ENCODE measurements at regions not wholly inside any gene's neighbourhood (a gene's known extent, or its start where the extent isn't known, plus 50 kb on each side); places are given as distances from the start of the nearest gene placed in this dataset.

DNA sequence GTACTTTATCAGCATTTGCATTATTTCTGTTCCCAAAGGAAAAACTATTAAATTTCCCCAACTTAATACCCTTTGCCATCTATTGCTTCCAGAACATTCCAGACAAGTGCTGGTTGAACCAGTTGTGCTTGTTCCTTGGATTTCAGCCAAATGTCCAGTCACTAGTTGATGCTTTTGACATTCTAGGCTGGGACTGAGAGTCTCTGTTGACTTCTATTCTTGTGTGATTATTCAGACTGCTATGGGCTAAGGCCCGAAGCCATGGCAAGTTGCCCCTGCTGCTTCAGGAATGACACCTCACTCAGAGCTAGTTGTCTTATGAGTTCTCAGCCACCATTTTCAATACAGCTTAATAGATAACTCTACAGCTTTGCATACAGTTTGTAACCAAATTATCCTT, 458.1 kb upstream of the ARGLU1 start:
- Histone ChIP-seq H3K27ac (ENCODE audit: low read depth, low read length) (no peak overlapping the region), H3K9me2 (replicated peaks; ENCODE audit: insufficient read depth, low read length) (no peaks in the 10 kb centered on the region), H3K4me3 (ENCODE audit: insufficient read depth, low read length, poor library complexity, severe bottlenecking) (no peak overlapping the region), H3F3A (ENCODE audit: insufficient read depth) (no peaks in the 10 kb centered on the region), H3K27me3 (ENCODE audit: low read length) (no peaks in the 10 kb centered on the region), H3K4me2 (ENCODE audit: low read depth, low read length, poor library complexity, severe bottlenecking) (no peak overlapping the region), H3K36me3 (ENCODE audit: low read length) (no peaks in the 10 kb centered on the region), H3K79me2 (ENCODE audit: insufficient read depth, low read length) (no peaks in the 10 kb centered on the region), H3K9me3 (ENCODE audit: insufficient read depth, low read length) (no peaks in the 10 kb centered on the region), H3K9ac (ENCODE audit: low read length) (no peak overlapping the region), H2AFZ (ENCODE audit: low read depth, low read length, severe bottlenecking) (no peak overlapping the region), H4K20me1 (ENCODE audit: low read depth, low read length) (no peaks in the 10 kb centered on the region)
- TF ChIP-seq, protein P1, sequence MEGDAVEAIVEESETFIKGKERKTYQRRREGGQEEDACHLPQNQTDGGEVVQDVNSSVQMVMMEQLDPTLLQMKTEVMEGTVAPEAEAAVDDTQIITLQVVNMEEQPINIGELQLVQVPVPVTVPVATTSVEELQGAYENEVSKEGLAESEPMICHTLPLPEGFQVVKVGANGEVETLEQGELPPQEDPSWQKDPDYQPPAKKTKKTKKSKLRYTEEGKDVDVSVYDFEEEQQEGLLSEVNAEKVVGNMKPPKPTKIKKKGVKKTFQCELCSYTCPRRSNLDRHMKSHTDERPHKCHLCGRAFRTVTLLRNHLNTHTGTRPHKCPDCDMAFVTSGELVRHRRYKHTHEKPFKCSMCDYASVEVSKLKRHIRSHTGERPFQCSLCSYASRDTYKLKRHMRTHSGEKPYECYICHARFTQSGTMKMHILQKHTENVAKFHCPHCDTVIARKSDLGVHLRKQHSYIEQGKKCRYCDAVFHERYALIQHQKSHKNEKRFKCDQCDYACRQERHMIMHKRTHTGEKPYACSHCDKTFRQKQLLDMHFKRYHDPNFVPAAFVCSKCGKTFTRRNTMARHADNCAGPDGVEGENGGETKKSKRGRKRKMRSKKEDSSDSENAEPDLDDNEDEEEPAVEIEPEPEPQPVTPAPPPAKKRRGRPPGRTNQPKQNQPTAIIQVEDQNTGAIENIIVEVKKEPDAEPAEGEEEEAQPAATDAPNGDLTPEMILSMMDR (IDR thresholded peaks at IDR 0.05; ENCODE audit: insufficient read depth, low read length, poor library complexity, severe bottlenecking), result no peak
- TF ChIP-seq EZH2phosphoT487 (conservative IDR thresholded peaks at IDR 0.05; ENCODE audit: low read length), result no peak

- H3K27ac ChIP-seq (ENCODE audit: low read depth, low read length), result no peak overlapping the region
- H3F3A ChIP-seq (ENCODE audit: insufficient read depth), result no peaks in the 10 kb centered on the region
- TF ChIP-seq EZH2phosphoT487 (conservative IDR thresholded peaks at IDR 0.05; ENCODE audit: low read length), result no peak
- TF ChIP-seq, protein P1 (IDR thresholded peaks at IDR 0.05; ENCODE audit: insufficient read depth, low read length, poor library complexity, severe bottlenecking), result no peak
These were observed 455.4 kb upstream of the ARGLU1 start for GRCh38 chr13:107023335-107023734.

DNA sequence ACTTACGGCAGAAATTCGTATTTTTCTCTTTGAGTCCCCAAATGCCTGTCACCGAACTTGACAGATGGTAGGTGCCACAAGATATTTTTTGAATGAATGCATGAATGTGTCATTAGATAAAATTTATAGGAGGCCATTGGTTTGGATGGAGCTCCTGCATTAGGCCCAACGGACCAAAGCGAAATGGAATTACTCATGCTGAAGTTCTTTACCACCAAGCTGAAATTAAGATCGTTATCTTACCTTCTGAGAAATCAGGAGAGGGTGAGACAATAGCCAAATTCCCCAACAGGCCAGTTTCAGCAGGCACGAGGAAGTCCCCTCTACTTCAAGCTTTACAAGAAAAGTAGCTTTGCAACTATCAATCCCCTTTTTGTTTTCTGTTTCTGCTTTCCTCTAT, 452.5 kb upstream of the ARGLU1 start:
- Histone ChIP-seq H3K9me2 (replicated peaks; ENCODE audit: insufficient read depth, low read length) (no peaks in the 10 kb centered on the region), H3K27me3 (ENCODE audit: low read length) (no peaks in the 10 kb centered on the region), H3F3A (ENCODE audit: insufficient read depth) (no peaks in the 10 kb centered on the region), H3K36me3 (ENCODE audit: low read length) (no peaks in the 10 kb centered on the region), H3K4me2 (ENCODE audit: low read depth, low read length, poor library complexity, severe bottlenecking) (no peak overlapping the region), H3K79me2 (ENCODE audit: insufficient read depth, low read length) (no peaks in the 10 kb centered on the region), H3K9ac (ENCODE audit: low read length) (no peak overlapping the region), H3K4me3 (ENCODE audit: insufficient read depth, low read length, poor library complexity, severe bottlenecking) (no peak overlapping the region), H4K20me1 (ENCODE audit: low read depth, low read length) (no peaks in the 10 kb centered on the region), H2AFZ (ENCODE audit: low read depth, low read length, severe bottlenecking) (no peak overlapping the region), H3K9me3 (ENCODE audit: insufficient read depth, low read length) (no peaks in the 10 kb centered on the region), H3K27ac (ENCODE audit: low read depth, low read length) (no peak overlapping the region)
- TF ChIP-seq, protein P1 (IDR thresholded peaks at IDR 0.05; ENCODE audit: insufficient read depth, low read length, poor library complexity, severe bottlenecking), result no peak
- TF ChIP-seq EZH2phosphoT487 (conservative IDR thresholded peaks at IDR 0.05; ENCODE audit: low read length), result no peak

More at GRCh38 chr13:107023335-107023734, 455.4 kb upstream of the ARGLU1 start:
- H3K27me3 ChIP-seq (ENCODE audit: low read length), result no peaks in the 10 kb centered on the region
- no peak overlapping the region for H3K9ac ChIP-seq (ENCODE audit: low read length)
- no peak overlapping the region for H3K4me3 ChIP-seq (ENCODE audit: insufficient read depth, low read length, poor library complexity, severe bottlenecking)
- no peaks in the 10 kb centered on the region for H3K9me2 ChIP-seq (replicated peaks; ENCODE audit: insufficient read depth, low read length)
- no peaks in the 10 kb centered on the region for H4K20me1 ChIP-seq (ENCODE audit: low read depth, low read length)
- H2AFZ ChIP-seq (ENCODE audit: low read depth, low read length, severe bottlenecking), result no peak overlapping the region
- no peaks in the 10 kb centered on the region for H3K9me3 ChIP-seq (ENCODE audit: insufficient read depth, low read length)
- H3K4me2 ChIP-seq (ENCODE audit: low read depth, low read length, poor library complexity, severe bottlenecking), result no peak overlapping the region
- no peaks in the 10 kb centered on the region for H3K79me2 ChIP-seq (ENCODE audit: insufficient read depth, low read length)
- H3K36me3 ChIP-seq (ENCODE audit: low read length), result no peaks in the 10 kb centered on the region

Measured in SU-DHL-6 (cell line).